Smooth muscle cell (in vitro differentiated cells): ENCODE measurements at regions not wholly inside any gene's neighbourhood (a gene's known extent, or its start where the extent isn't known, plus 50 kb on each side); places are given as distances from the start of the nearest gene placed in this dataset.
A peak's percentile ranks its signal among the peaks of the same experiment; 100 is the strongest.
"Not testable (repeated sequence)": the region's sequence is repeated elsewhere in the genome, so short reads cannot be mapped to it uniquely, and the experiment has no call there.

Source experiments
- DNase-seq: peaks from one replicate; lab custom pipeline; 2025; ENCODE audit not compliant: unreplicated experiment; lab: John Stamatoyannopoulos, UW
- H2AFZ ChIP-seq: fragments of 200-600 bp; sonication (generic); 2 replicates; pipeline ENCODE4 v1.6.0; 2016; ENCODE audit warnings: antibody characterized with exemption, low read depth, mild to moderate bottlenecking
- H3F3A ChIP-seq: fragments of 200-600 bp; sonication (generic); 2 replicates; pipeline ENCODE4 v1.6.0; 2017; ENCODE audit warnings: antibody characterized with exemption, low read depth
- H3K27ac ChIP-seq: fragments of 200-600 bp; sonication (generic); 2 replicates; pipeline ENCODE4 v1.5.1; 2016; ENCODE audit warnings: low read depth, mild to moderate bottlenecking
- H3K27me3 ChIP-seq: fragments of 200-600 bp; sonication (generic); 2 replicates; pipeline ENCODE4 v1.6.1; 2016; ENCODE audit warnings: low read depth, mild to moderate bottlenecking
- H3K36me3 ChIP-seq: fragments of 200-600 bp; sonication (generic); 2 replicates; pipeline ENCODE4 v1.5.1; 2016; ENCODE audit warnings: low read depth
- H3K4me1 ChIP-seq: fragments of 200-600 bp; sonication (generic); 2 replicates; pipeline ENCODE4 v1.5.1; 2016; ENCODE audit warnings: low read depth
- H3K4me2 ChIP-seq: fragments of 200-600 bp; sonication (generic); 2 replicates; pipeline ENCODE4 v1.6.0; 2016; ENCODE audit warnings: mild to moderate bottlenecking
- H3K4me3 ChIP-seq: fragments of 200-600 bp; sonication (generic); 2 replicates; pipeline ENCODE4 v1.5.1; 2016; ENCODE audit warnings: mild to moderate bottlenecking
- H3K79me2 ChIP-seq: fragments of 200-600 bp; sonication (generic); 2 replicates; pipeline ENCODE4 v1.6.0; 2016; ENCODE audit warnings: low read depth, mild to moderate bottlenecking
- H3K9ac ChIP-seq: fragments of 200-600 bp; sonication (generic); 2 replicates; pipeline ENCODE4 v1.6.0; 2016; ENCODE audit warnings: low read depth
- H3K9me3 ChIP-seq: fragments of 200-600 bp; sonication (generic); replicated peaks from 2 replicates; pipeline ENCODE4 v1.5.1; 2016; ENCODE audit warnings: low read depth
- H4K20me1 ChIP-seq: fragments of 200-600 bp; sonication (generic); 2 replicates; pipeline ENCODE4 v1.6.0; 2016; ENCODE audit warnings: low read depth
- CTCF ChIP-seq: fragments of 200-600 bp; sonication (generic); IDR thresholded peaks from 2 replicates; pipeline ENCODE4 v1.5.1; 2017; ENCODE audit warnings: borderline replicate concordance, mild to moderate bottlenecking, antibody characterized with exemption; ENCODE audit not compliant: insufficient read depth, poor library complexity, severe bottlenecking
- WGBS: methylation state at CpG from one replicate; pipeline ENCODE4 v1.1.7; 2016; ENCODE audit warnings: low lambda C conversion rate; 5-methylcytosine and 5-hydroxymethylcytosine counted together

GRCh38 chrX:13188731-13189309 lies 131.0 kb downstream of the ATXN3L start:
- Histone ChIP-seq H3K4me2 (no peak overlapping the region), H2AFZ (peak overlapping the region; percentile 18), H3F3A (no peaks in the 10 kb centered on the region), H4K20me1 (no peaks in the 10 kb centered on the region), H3K36me3 (no peaks in the 10 kb centered on the region), H3K4me3 (no peak overlapping the region), H3K79me2 (no peaks in the 10 kb centered on the region), H3K4me1 (no peaks in the 10 kb centered on the region), H3K27ac (no peak overlapping the region), H3K9ac (no peak overlapping the region), H3K27me3 (no peaks in the 10 kb centered on the region), H3K9me3 (no peaks in the 10 kb centered on the region)
- TF ChIP-seq CTCF = no peak
- no peak for DNase-seq
- 83% methylated on average over 5 of the region's 5 CpGs for WGBS

GRCh38 chrX:13186643-13187042 lies 133.2 kb downstream of the ATXN3L start:
- H4K20me1 ChIP-seq, H3K27me3 ChIP-seq, H3K4me2 ChIP-seq, H2AFZ ChIP-seq, H3K4me1 ChIP-seq, H3F3A ChIP-seq, H3K79me2 ChIP-seq, H3K4me3 ChIP-seq, H3K36me3 ChIP-seq, DNase-seq, H3K27ac ChIP-seq, H3K9me3 ChIP-seq, H3K9ac ChIP-seq: not testable (repeated sequence)
- 92% methylated on average over 3 of the region's 3 CpGs for WGBS

- H4K20me1 ChIP-seq = no peaks in the 10 kb centered on the region
- no peaks in the 10 kb centered on the region for H3K79me2 ChIP-seq
- H3K9me3 ChIP-seq = no peaks in the 10 kb centered on the region
- no peaks in the 10 kb centered on the region for H3F3A ChIP-seq
- WGBS = 79% methylated on average over 2 of the region's 2 CpGs
- no peak overlapping the region for H3K9ac ChIP-seq
- no peak overlapping the region for H3K27ac ChIP-seq
- no peak for TF ChIP-seq CTCF
- no peak overlapping the region for H3K4me3 ChIP-seq
- no peak overlapping the region for H2AFZ ChIP-seq
- no peak for DNase-seq
- no peaks in the 10 kb centered on the region for H3K4me1 ChIP-seq
- no peaks in the 10 kb centered on the region for H3K27me3 ChIP-seq
- no peak overlapping the region for H3K4me2 ChIP-seq
- no peaks in the 10 kb centered on the region for H3K36me3 ChIP-seq
These were observed 136.4 kb upstream of the FAM9C start for GRCh38 chrX:13180807-13181206.

GRCh38 chrX:13179586-13179985 lies 135.2 kb upstream of the FAM9C start:
- Histone ChIP-seq H3K4me3 (no peak overlapping the region), H4K20me1 (no peaks in the 10 kb centered on the region), H3K9me3 (no peaks in the 10 kb centered on the region), H3K4me1 (no peaks in the 10 kb centered on the region), H3K4me2 (no peak overlapping the region), H3K36me3 (no peaks in the 10 kb centered on the region), H3K79me2 (no peaks in the 10 kb centered on the region), H3K27ac (no peak overlapping the region), H3F3A (no peaks in the 10 kb centered on the region), H3K9ac (no peak overlapping the region), H2AFZ (no peak overlapping the region), H3K27me3 (no peaks in the 10 kb centered on the region)
- TF ChIP-seq CTCF = no peak
- no peak for DNase-seq
- WGBS = 97% methylated on average over 3 of the region's 3 CpGs
